Stomach (tissue), 8 donors: ENCODE measurements at regions not wholly inside any gene's neighbourhood (a gene's known extent, or its start where the extent isn't known, plus 50 kb on each side); places are given as distances from the start of the nearest gene placed in this dataset.

Experiments
- DNase-seq, 2 donors: peaks; one replicate each; pipeline versions ENCODE4 v3.0.0 to v3.0.0-alpha.2; 2013 to 2019
- H3K27ac ChIP-seq, 5 donors: fragments of 200-600 bp in 4 of 5; sonication (generic) in 4 of 5; one replicate each; pipeline ENCODE4 v1.5.1; 2013 to 2019; ENCODE audit warnings: mild to moderate bottlenecking in 1 of 5, moderate library complexity in 1 of 5
- H3K27me3 ChIP-seq, 3 donors: fragments of 200-600 bp; sonication (generic); one replicate each; pipeline ENCODE4 v1.5.1; 2017 to 2019; ENCODE audit warnings: mixed run types in 1 of 3
- H3K36me3 ChIP-seq, 4 donors: fragments of 200-600 bp; sonication (generic); 1 replicate in 3 of 4; 2 replicates in 1 of 4; pipeline ENCODE4 v1.5.1; 2016 to 2019
- H3K4me1 ChIP-seq, 4 donors: fragments of 200-600 bp; sonication (generic); one replicate each; pipeline ENCODE4 v1.5.1; 2016 to 2019
- H3K4me3 ChIP-seq, 4 donors: fragments of 200-600 bp; sonication (generic) in 3 of 4; one replicate each; pipeline ENCODE4 v1.5.1; 2016 to 2019; ENCODE audit warnings: mild to moderate bottlenecking in 1 of 4
- H3K9me3 ChIP-seq, 4 donors: fragments of 200-600 bp; sonication (generic); one replicate each; pipeline ENCODE4 v1.5.1; 2016 to 2019
- EP300 ChIP-seq: sonication (generic); formaldehyde crosslinking; IDR thresholded peaks from one replicate; pipeline ENCODE4 v1.6.1; 2017; ENCODE audit warnings: antibody characterized with exemption
- POLR2A ChIP-seq, 4 donors: fragments of 450-650 bp; IDR thresholded peaks; one replicate each; pipeline ENCODE4 v1.6.1; 2016; ENCODE audit warnings: antibody characterized with exemption in 4 of 4, control low read depth in 2 of 4, mild to moderate bottlenecking in 1 of 4, moderate library complexity in 1 of 4
- POLR2AphosphoS5 ChIP-seq, 3 donors: sonication (generic); formaldehyde crosslinking; IDR thresholded peaks; one replicate each; pipeline ENCODE4 v1.6.1; 2016; ENCODE audit warnings: antibody characterized with exemption in 3 of 3
- WGBS, 5 donors: extraction: QIAGEN DNeasy Blood & Tissue Kit in 3 of 5; methylation state at CpG; one replicate each; pipeline versions ENCODE4 v1.1.5 to v1.1.7; 2013 to 2018; 5-methylcytosine and 5-hydroxymethylcytosine counted together
- intact Hi-C: fragments of 100-400 bp; cut with DNase I; formaldehyde crosslinking; loops from one replicate; pipeline ENCODE4 v1.15.1; 2023; ENCODE audit warnings: low total_unique reads
- TF ChIP-seq, protein P1 (sequence below), 7 experiments: fragments of 450-650 bp in 4 of 7; fragments of 200-600 bp in 3 of 7; sonication (generic) in 3 of 7; IDR thresholded peaks; one replicate each; pipeline ENCODE4 v1.5.1; 2016 to 2019; ENCODE audit warnings: antibody characterized with exemption in 7 of 7, control low read depth in 2 of 7, mild to moderate bottlenecking in 1 of 7
- donor health status: healthy with polysubstance abuse.
- donor health status: Bipolar disorder and iron deficiency.
- donor health status: healthy.

GRCh38 chr4:182048871-182049270 lies 194.3 kb upstream of the TENM3 start:
- whole genome bisulfite sequencing, 5 donors = 66 to 79% (median 77%) methylated on average over 1 of the region's 1 CpG

DNA sequence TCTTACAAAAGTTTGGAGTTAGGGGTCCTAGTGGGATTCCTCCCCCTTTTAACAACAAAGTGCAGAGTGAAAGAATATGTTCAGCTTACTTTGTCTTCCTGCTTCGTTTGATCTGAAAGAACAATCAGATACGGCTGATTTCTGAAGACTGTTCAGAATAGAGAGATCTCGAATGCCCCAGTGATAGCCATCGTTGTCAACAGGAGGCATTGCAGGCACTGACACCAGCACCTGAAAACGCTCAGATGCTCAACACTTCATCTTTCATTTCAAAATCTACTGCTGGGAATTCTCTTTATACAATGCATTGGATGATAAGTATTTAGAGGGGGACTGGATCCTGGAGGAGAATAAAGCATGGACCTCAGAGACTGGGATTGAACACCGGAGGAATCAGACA lies 186.3 kb upstream of the TENM3 start:
- TF ChIP-seq, protein P1, sequence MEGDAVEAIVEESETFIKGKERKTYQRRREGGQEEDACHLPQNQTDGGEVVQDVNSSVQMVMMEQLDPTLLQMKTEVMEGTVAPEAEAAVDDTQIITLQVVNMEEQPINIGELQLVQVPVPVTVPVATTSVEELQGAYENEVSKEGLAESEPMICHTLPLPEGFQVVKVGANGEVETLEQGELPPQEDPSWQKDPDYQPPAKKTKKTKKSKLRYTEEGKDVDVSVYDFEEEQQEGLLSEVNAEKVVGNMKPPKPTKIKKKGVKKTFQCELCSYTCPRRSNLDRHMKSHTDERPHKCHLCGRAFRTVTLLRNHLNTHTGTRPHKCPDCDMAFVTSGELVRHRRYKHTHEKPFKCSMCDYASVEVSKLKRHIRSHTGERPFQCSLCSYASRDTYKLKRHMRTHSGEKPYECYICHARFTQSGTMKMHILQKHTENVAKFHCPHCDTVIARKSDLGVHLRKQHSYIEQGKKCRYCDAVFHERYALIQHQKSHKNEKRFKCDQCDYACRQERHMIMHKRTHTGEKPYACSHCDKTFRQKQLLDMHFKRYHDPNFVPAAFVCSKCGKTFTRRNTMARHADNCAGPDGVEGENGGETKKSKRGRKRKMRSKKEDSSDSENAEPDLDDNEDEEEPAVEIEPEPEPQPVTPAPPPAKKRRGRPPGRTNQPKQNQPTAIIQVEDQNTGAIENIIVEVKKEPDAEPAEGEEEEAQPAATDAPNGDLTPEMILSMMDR (IDR thresholded peaks at IDR 0.05) = no peak
- TF ChIP-seq POLR2A (IDR thresholded peaks at IDR 0.05) (no peak), EP300 (no peak), POLR2AphosphoS5 (IDR thresholded peaks at IDR 0.05) (no peak)
- WGBS, 5 donors = 57 to 70% (median 66%) methylated on average over 6 of the region's 6 CpGs
- intact Hi-C loops = no loop called here

More at GRCh38 chr4:182048871-182049270, 194.3 kb upstream of the TENM3 start:
- no peak overlapping the region for H3K4me3 ChIP-seq
- no peaks in the 10 kb centered on the region for H3K36me3 ChIP-seq
- H3K27me3 ChIP-seq = no peaks in the 10 kb centered on the region
- H3K27ac ChIP-seq = no peak overlapping the region
- DNase-seq = no peak
- intact Hi-C loops = no loop called here
- TF ChIP-seq POLR2AphosphoS5 (IDR thresholded peaks at IDR 0.05) = no peak
- no peak for TF ChIP-seq EP300
- no peak for TF ChIP-seq POLR2A (IDR thresholded peaks at IDR 0.05)
- TF ChIP-seq, protein P1 (IDR thresholded peaks at IDR 0.05) = no peak
- H3K4me1 ChIP-seq = no peaks in the 10 kb centered on the region
- H3K9me3 ChIP-seq = no peaks in the 10 kb centered on the region

DNA sequence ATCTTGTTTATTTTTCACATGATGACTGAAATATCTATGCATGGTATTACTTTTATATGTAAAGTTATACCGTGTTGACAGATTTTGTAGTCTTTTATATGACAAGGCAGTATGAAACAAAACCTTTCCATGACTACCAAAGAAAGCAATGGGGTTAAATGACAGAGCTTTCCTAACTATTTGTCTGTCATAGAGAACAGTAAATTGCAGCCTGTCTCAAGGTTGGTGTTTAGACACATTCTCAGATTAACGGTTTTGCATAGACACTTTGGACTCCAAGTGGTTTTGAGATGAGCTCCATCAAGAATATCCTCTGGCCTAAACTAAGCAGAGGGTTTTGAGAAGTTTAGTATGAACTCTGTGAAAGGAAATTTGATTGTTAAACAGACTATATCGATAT lies 180.7 kb upstream of the TENM3 start:
- WGBS, 5 donors = 54 to 64% (median 61%) methylated on average over 3 of the region's 3 CpGs
- intact Hi-C loops = no loop called here

More for the DNA sequence above, 186.3 kb upstream of the TENM3 start:
- Histone ChIP-seq H3K36me3 (no peaks in the 10 kb centered on the region), H3K9me3 (no peaks in the 10 kb centered on the region), H3K27ac (no peak overlapping the region), H3K27me3 (no peaks in the 10 kb centered on the region), H3K4me1 (no peaks in the 10 kb centered on the region), H3K4me3 (no peak overlapping the region)
- DNase-seq = no peak

DNA sequence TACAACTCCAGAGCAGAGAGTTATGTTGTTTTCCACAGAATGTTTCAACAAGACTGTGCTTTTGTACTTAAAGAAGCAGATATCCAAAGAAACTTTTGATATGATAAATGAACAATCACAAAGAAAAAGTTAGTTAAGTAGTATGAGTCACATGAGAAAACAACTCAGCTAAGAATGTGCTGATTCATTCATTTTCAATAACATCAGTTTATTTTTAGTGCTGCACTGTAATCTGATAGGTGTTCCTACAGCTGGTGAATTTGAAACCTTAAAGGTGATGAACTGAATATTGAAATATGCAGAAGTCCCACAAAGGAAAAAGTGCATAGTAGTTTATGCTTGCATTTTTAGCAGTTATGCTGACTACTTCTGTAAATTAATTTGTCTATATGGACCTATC lies 180.3 kb upstream of the TENM3 start:
- H3K27me3 ChIP-seq = no peaks in the 10 kb centered on the region
- H3K27ac ChIP-seq = no peak overlapping the region
- no peak overlapping the region for H3K4me3 ChIP-seq
- TF ChIP-seq POLR2A (IDR thresholded peaks at IDR 0.05) (no peak), POLR2AphosphoS5 (IDR thresholded peaks at IDR 0.05) (no peak), EP300 (no peak)
- TF ChIP-seq, protein P1 (IDR thresholded peaks at IDR 0.05) = no peak
- no peaks in the 10 kb centered on the region for H3K4me1 ChIP-seq
- H3K36me3 ChIP-seq = no peaks in the 10 kb centered on the region
- H3K9me3 ChIP-seq = no peaks in the 10 kb centered on the region
- intact Hi-C loops = no loop called here
- peak in 1 of 2 donors; percentile 3 for DNase-seq

More for the DNA sequence above, 180.7 kb upstream of the TENM3 start:
- Histone ChIP-seq H3K4me3 (no peak overlapping the region), H3K27me3 (no peaks in the 10 kb centered on the region), H3K36me3 (no peaks in the 10 kb centered on the region), H3K9me3 (no peaks in the 10 kb centered on the region), H3K4me1 (no peaks in the 10 kb centered on the region), H3K27ac (no peak overlapping the region)
- no peak for DNase-seq
- TF ChIP-seq EP300 (no peak), POLR2AphosphoS5 (IDR thresholded peaks at IDR 0.05) (no peak)
- TF ChIP-seq, protein P1 (IDR thresholded peaks at IDR 0.05) = no peak
